A549 (cell line): ENCODE measurements at regions not wholly inside any gene's neighbourhood (a gene's known extent, or its start where the extent isn't known, plus 50 kb on each side); places are given as distances from the start of the nearest gene placed in this dataset.

Experiments used
- ATAC-seq, 2 experiments: fragments of 200-7000 bp in 1 of 2; fragments of >200 bp in 1 of 2; cut with Nextera tagmentation in 1 of 2; cut with Tn5 transposase in 1 of 2; 3 replicates each; pipeline versions ENCODE4 v1.8.0 to v1.9.1; 2018 to 2020; ENCODE audit warnings: mild to moderate bottlenecking in 1 of 2, moderate library complexity in 1 of 2
- CTCF ChIA-PET: fragments of 300-600 bp; sonication (Branson Sonifier 250); formaldehyde crosslinking; extraction: SDS; loops from one replicate; lab custom pipeline; 2021; ENCODE audit warnings: antibody characterized with exemption, inconsistent platforms; lab: Yijun Ruan, JAX
- POLR2A ChIA-PET: fragments of 350-600 bp; formaldehyde crosslinking; extraction: SDS; loops from one replicate; lab custom pipeline; 2021; ENCODE audit warnings: antibody characterized with exemption, inconsistent platforms; lab: Yijun Ruan, JAX
- DNase-seq, 2 experiments: peaks; one replicate each; pipeline versions ENCODE4 v3.0.0 to v3.0.0-alpha.2; 2011 to 2016; ENCODE audit warnings: low read depth in 1 of 2, low spot score in 1 of 2
- FAIRE-seq: peaks from 2 replicates; lab custom pipeline; 2011; peaks lifted over from hg19 to GRCh38; lab: Jason Lieb, UNC
- H3K27ac ChIP-seq, 2 experiments: fragments of >200 bp; sonication (Bioruptor Twin); formaldehyde crosslinking; 3 replicates each; pipeline ENCODE4 v1.5.1; 2016 to 2017
- H3K4me1 ChIP-seq: fragments of >200 bp; sonication (Bioruptor Twin); formaldehyde crosslinking; 3 replicates; pipeline ENCODE4 v1.6.1; 2016
- H3K4me2 ChIP-seq: fragments of >200 bp; sonication (Bioruptor Twin); formaldehyde crosslinking; 3 replicates; pipeline ENCODE4 v1.6.1; 2016
- H3K4me3 ChIP-seq: fragments of >200 bp; sonication (Bioruptor Twin); formaldehyde crosslinking; 3 replicates; pipeline ENCODE4 v1.5.1; 2016
- H3K9me3 ChIP-seq: fragments of >200 bp; sonication (Bioruptor Twin); formaldehyde crosslinking; 3 replicates; pipeline ENCODE4 v1.6.1; 2016
- BCL3 ChIP-seq: fragments of >200 bp; sonication (Bioruptor Twin); formaldehyde crosslinking; IDR thresholded peaks from 3 replicates; pipeline ENCODE4 v1.6.1; 2016
- BHLHE40 ChIP-seq: IDR thresholded peaks from 2 replicates; pipeline ENCODE4 v1.6.1; 2012; ENCODE audit warnings: low read depth, low read length, inconsistent platforms
- CBX2 ChIP-seq: fragments of 200-600 bp; sonication (generic); IDR thresholded peaks from 2 replicates; pipeline ENCODE4 v1.6.1; 2016; ENCODE audit warnings: low read depth, mild to moderate bottlenecking, borderline replicate concordance
- CHD4 ChIP-seq: fragments of 200-600 bp; sonication (generic); IDR thresholded peaks from 2 replicates; pipeline ENCODE4 v1.6.1; 2016; ENCODE audit warnings: antibody characterized with exemption, mild to moderate bottlenecking, borderline replicate concordance
- CTCF ChIP-seq: fragments of >200 bp; sonication (Bioruptor Twin); formaldehyde crosslinking; IDR thresholded peaks from 3 replicates; pipeline ENCODE4 v1.5.1; 2016
- E2F6 ChIP-seq: IDR thresholded peaks from 2 replicates; pipeline ENCODE4 v1.6.1; 2012; ENCODE audit warnings: low read depth, borderline replicate concordance
- EHF ChIP-seq: fragments of 250-450 bp; sonication (Bioruptor Pico); IDR thresholded peaks from 2 replicates; pipeline ENCODE4 v1.5.0; 2020; ENCODE audit warnings: mild to moderate bottlenecking
- ELK1 ChIP-seq: fragments of 150-350 bp; IDR thresholded peaks from 2 replicates; pipeline ENCODE4 v1.6.1; 2014; ENCODE audit warnings: low read depth, mild to moderate bottlenecking, low read length
- FOSB ChIP-seq: fragments of 250-450 bp; sonication (Bioruptor Pico); IDR thresholded peaks from 2 replicates; pipeline ENCODE4 v1.5.0; 2020; ENCODE audit warnings: mild to moderate bottlenecking, moderate library complexity
- GATA3 ChIP-seq: IDR thresholded peaks from 2 replicates; pipeline ENCODE4 v1.6.1; 2012; ENCODE audit warnings: borderline replicate concordance
- HEYL ChIP-seq: fragments of 250-450 bp; sonication (Bioruptor Pico); IDR thresholded peaks from 2 replicates; pipeline ENCODE4 v1.8.0; 2021; ENCODE audit warnings: mild to moderate bottlenecking, moderate library complexity
- HMGXB4 ChIP-seq: fragments of 250-450 bp; sonication (Bioruptor Pico); IDR thresholded peaks from 2 replicates; pipeline ENCODE4 v1.5.0; 2021; ENCODE audit warnings: mild to moderate bottlenecking, moderate library complexity, borderline replicate concordance
- HOXA7 ChIP-seq: fragments of 250-450 bp; sonication (Bioruptor Pico); IDR thresholded peaks from 2 replicates; pipeline ENCODE4 v1.5.0; 2020; ENCODE audit warnings: mild to moderate bottlenecking, moderate library complexity
- HOXB13 ChIP-seq: fragments of 250-450 bp; sonication (Bioruptor Pico); IDR thresholded peaks from 2 replicates; pipeline ENCODE4 v1.5.0; 2020; ENCODE audit warnings: low read depth, mild to moderate bottlenecking, moderate library complexity
- HOXB5 ChIP-seq: fragments of 250-450 bp; sonication (Bioruptor Pico); IDR thresholded peaks from 2 replicates; pipeline ENCODE4 v1.5.0; 2020; ENCODE audit warnings: mild to moderate bottlenecking, moderate library complexity
- JUN ChIP-seq, 2 experiments: fragments of >200 bp; sonication (Bioruptor Twin); formaldehyde crosslinking; IDR thresholded peaks; 2 replicates in 1 of 2; 3 replicates in 1 of 2; pipeline ENCODE4 v1.6.1; 2016 to 2017
- JUNB ChIP-seq: fragments of >200 bp; sonication (Bioruptor Twin); formaldehyde crosslinking; IDR thresholded peaks from 2 replicates; pipeline ENCODE4 v1.6.1; 2016
- MAFK ChIP-seq: fragments of 450-650 bp; IDR thresholded peaks from 2 replicates; pipeline ENCODE4 v1.6.1; 2014; ENCODE audit not compliant: partially characterized antibody
- MAZ ChIP-seq: fragments of 150-350 bp; IDR thresholded peaks from 2 replicates; pipeline ENCODE4 v1.6.1; 2014; ENCODE audit warnings: antibody characterized with exemption, low read depth, low read length, borderline replicate concordance
- NFE2L2 ChIP-seq: fragments of 150-350 bp; conservative IDR thresholded peaks from 2 replicates; pipeline ENCODE4 v1.6.1; 2014; ENCODE audit warnings: low read length
- NR3C1 ChIP-seq: fragments of >200 bp; sonication (Bioruptor Twin); formaldehyde crosslinking; IDR thresholded peaks from 3 replicates; pipeline ENCODE4 v1.6.1; 2017
- PBX3 ChIP-seq: IDR thresholded peaks from 2 replicates; pipeline ENCODE4 v1.6.1; 2012
- POLR2AphosphoS2 ChIP-seq: conservative IDR thresholded peaks from 2 replicates; pipeline ENCODE4 v1.6.1; 2012; ENCODE audit warnings: low read length, improper control_type of control experiment, inconsistent platforms
- RAD21 ChIP-seq, 2 experiments: fragments of >200 bp in 1 of 2; sonication (Bioruptor Twin) in 1 of 2; formaldehyde crosslinking in 1 of 2; IDR thresholded peaks in 1 of 2; conservative IDR thresholded peaks in 1 of 2; 2 replicates in 1 of 2; 3 replicates in 1 of 2; pipeline ENCODE4 v1.6.1; 2012 to 2018; ENCODE audit warnings: inconsistent platforms in 1 of 2
- RARB ChIP-seq: fragments of 250-450 bp; sonication (Bioruptor Pico); IDR thresholded peaks from 2 replicates; pipeline ENCODE4 v1.8.0; 2021; ENCODE audit warnings: mild to moderate bottlenecking, moderate library complexity
- RCOR1 ChIP-seq: fragments of 150-350 bp; IDR thresholded peaks from 2 replicates; pipeline ENCODE4 v1.6.1; 2014; ENCODE audit warnings: antibody characterized with exemption, low read length, low read depth
- RNF2 ChIP-seq: fragments of 200-600 bp; sonication (generic); IDR thresholded peaks from 2 replicates; pipeline ENCODE4 v1.6.1; 2016; ENCODE audit warnings: low read depth, mild to moderate bottlenecking, antibody characterized with exemption, moderate library complexity, borderline replicate concordance
- SMC3 ChIP-seq: fragments of >200 bp; sonication (Bioruptor Twin); formaldehyde crosslinking; IDR thresholded peaks from 3 replicates; pipeline ENCODE4 v1.6.1; 2018; ENCODE audit warnings: inconsistent platforms
- ZC3H11A ChIP-seq: fragments of 450-650 bp; IDR thresholded peaks from 2 replicates; pipeline ENCODE4 v1.6.1; 2014; ENCODE audit warnings: antibody characterized with exemption, mild to moderate bottlenecking
- ZSCAN20 ChIP-seq: fragments of 250-450 bp; sonication (Bioruptor Pico); IDR thresholded peaks from 2 replicates; pipeline ENCODE4 v1.8.0; 2022; ENCODE audit warnings: mild to moderate bottlenecking, moderate library complexity
- WGBS: methylation state at CpG from one replicate; pipeline ENCODE4 v1.1.6; 2017; ENCODE audit errors: missing lambda C conversion rate; 5-methylcytosine and 5-hydroxymethylcytosine counted together

GRCh38 chr17:77600346-77600745 lies 358.2 kb upstream of the TNRC6C start:
- Histone ChIP-seq H3K4me3 (no peak overlapping the region), H3K4me1 (no peaks in the 10 kb centered on the region), H3K27ac (no peak overlapping the region), H3K4me2 (no peak overlapping the region), H3K9me3 (no peaks in the 10 kb centered on the region)
- CTCF ChIA-PET, result interaction anchor here (1.7 kb wide), 1 partner anchor 9 kb away, joined by 4 read pairs; no protein-coding TSS in a partner anchor
- 74% methylated on average over 9 of the region's 9 CpGs for WGBS
- no peak for ATAC-seq
- POLR2A ChIA-PET, result no interaction called here
- FAIRE-seq, result no peak
- TF ChIP-seq MAFK, result no peak
- TF ChIP-seq GATA3, result no peak
- TF ChIP-seq HEYL (CRISPR knock-in tag), result no peak
- no peak for TF ChIP-seq CTCF
- no peak for TF ChIP-seq PBX3
- no peak for TF ChIP-seq SMC3
- TF ChIP-seq CBX2, result no peak
- TF ChIP-seq NR3C1, result no peak
- no peak for TF ChIP-seq HOXB5
- no peak for TF ChIP-seq RAD21 (conservative IDR thresholded peaks at IDR 0.05 in 1 of 2, IDR thresholded peaks at IDR 0.05 in 1 of 2)
- no peak for TF ChIP-seq JUNB
- TF ChIP-seq POLR2AphosphoS2, result no peak
- TF ChIP-seq RNF2, result no peak
- no peak for TF ChIP-seq ELK1
- no peak for TF ChIP-seq NFE2L2
- no peak for TF ChIP-seq JUN (IDR thresholded peaks at IDR 0.05)
- TF ChIP-seq BHLHE40, result no peak
- DNase-seq, result no peak

- FAIRE-seq, result no peak
- H3K27ac ChIP-seq, result peak overlapping the region in 1 of 2 experiments; percentile 7; a peak in 1 of 6 replicates
- CTCF ChIA-PET, result interaction anchor here (1.1 to 1.7 kb wide), 4 partner anchors 8 to 412 kb away, joined by 3 to 4 read pairs (median 4); no protein-coding TSS in a partner anchor
- TF ChIP-seq HMGXB4 (CRISPR knock-in tag) (no peak), MAZ (no peak), EHF (CRISPR knock-in tag) (no peak), HOXB13 (no peak), E2F6 (no peak), RAD21 (conservative IDR thresholded peaks at IDR 0.05 in 1 of 2, IDR thresholded peaks at IDR 0.05 in 1 of 2) (no peak), BHLHE40 (no peak), ZC3H11A (no peak), RCOR1 (no peak), FOSB (CRISPR knock-in tag) (no peak), HOXA7 (CRISPR knock-in tag) (no peak), NFE2L2 (no peak), CHD4 (no peak), BCL3 (no peak), ZSCAN20 (no peak), RARB (no peak)
- TF ChIP-seq, all 56 proteins: peak for 0
- no peaks in the 10 kb centered on the region for H3K9me3 ChIP-seq
- H3K4me2 ChIP-seq, result no peak overlapping the region
- POLR2A ChIA-PET, result no interaction called here
- H3K4me1 ChIP-seq, result no peaks in the 10 kb centered on the region
- no peak overlapping the region for H3K4me3 ChIP-seq
- no peak for ATAC-seq
- no peak for DNase-seq
- 81% methylated on average over 18 of the region's 18 CpGs for WGBS
These were observed 357.2 kb upstream of the TNRC6C start for GRCh38 chr17:77601054-77601979.
